Activated naive CD8-positive, alpha-beta T cell treated with anti-CD3 and anti-CD28 coated beads for 36 hours (primary cell): ENCODE measurements at regions not wholly inside any gene's neighbourhood (a gene's known extent, or its start where the extent isn't known, plus 50 kb on each side); places are given as distances from the start of the nearest gene placed in this dataset.

ENCODE experiments used
- DNase-seq: peaks from one replicate; pipeline ENCODE4 v3.0.0; 2021
- H3K27ac Mint-ChIP-seq: one replicate; pipeline ENCODE4 v1.8.0; 2022; ENCODE audit warnings: mild to moderate bottlenecking, moderate library complexity, mixed read lengths
- H3K27me3 Mint-ChIP-seq: one replicate; pipeline ENCODE4 v1.8.0; 2022; ENCODE audit warnings: mild to moderate bottlenecking, mixed read lengths
- H3K36me3 Mint-ChIP-seq: one replicate; pipeline ENCODE4 v1.8.0; 2021; ENCODE audit warnings: mild to moderate bottlenecking, mixed read lengths
- H3K4me1 Mint-ChIP-seq: one replicate; pipeline ENCODE4 v1.8.0; 2021; ENCODE audit warnings: mixed read lengths
- H3K4me3 Mint-ChIP-seq: one replicate; pipeline ENCODE4 v1.8.0; 2022; ENCODE audit warnings: mild to moderate bottlenecking, moderate library complexity, mixed read lengths
- H3K9me3 Mint-ChIP-seq: one replicate; pipeline ENCODE4 v1.8.0; 2022; ENCODE audit warnings: mixed read lengths

- Mint-ChIP-seq H3K27me3 (no peaks in the 10 kb centered on the region), H3K4me3 (no peak overlapping the region), H3K4me1 (peaks cover 2% of the 10 kb centered on the region), H3K9me3 (no peaks in the 10 kb centered on the region), H3K27ac (peak overlapping the region; percentile 44), H3K36me3 (peaks cover 11% of the 10 kb centered on the region)
- peak; percentile 33 for DNase-seq
Measured at GRCh38 chr12:19572920-19573558, 133.7 kb downstream of the AEBP2 start.

GRCh38 chr12:19573866-19574265 lies 134.6 kb downstream of the AEBP2 start:
- Mint-ChIP-seq H3K4me1 (peaks cover 2% of the 10 kb centered on the region), H3K27ac (no peak overlapping the region), H3K9me3 (no peaks in the 10 kb centered on the region), H3K4me3 (no peak overlapping the region), H3K36me3 (peaks cover 11% of the 10 kb centered on the region), H3K27me3 (no peaks in the 10 kb centered on the region)
- no peak for DNase-seq

- no peaks in the 10 kb centered on the region for H3K9me3 Mint-ChIP-seq
- no peak overlapping the region for H3K4me3 Mint-ChIP-seq
- DNase-seq: no peak
- H3K27me3 Mint-ChIP-seq: no peaks in the 10 kb centered on the region
- H3K36me3 Mint-ChIP-seq: peaks cover 10% of the 10 kb centered on the region
- H3K4me1 Mint-ChIP-seq: peaks cover 2% of the 10 kb centered on the region
- no peak overlapping the region for H3K27ac Mint-ChIP-seq
Measured at GRCh38 chr12:19574601-19575000, 135.3 kb downstream of the AEBP2 start.

GRCh38 chr12:19575337-19576243 lies 136.3 kb downstream of the AEBP2 start:
- Mint-ChIP-seq H3K9me3 (no peaks in the 10 kb centered on the region), H3K4me3 (no peak overlapping the region), H3K36me3 (peaks cover 14% of the 10 kb centered on the region)

GRCh38 chr12:19576506-19577280 lies 137.4 kb downstream of the AEBP2 start:
- DNase-seq: no peak
- peaks cover 2% of the 10 kb centered on the region for H3K4me1 Mint-ChIP-seq
- H3K27ac Mint-ChIP-seq: no peak overlapping the region
- H3K9me3 Mint-ChIP-seq: peaks cover 3% of the 10 kb centered on the region
- no peaks in the 10 kb centered on the region for H3K27me3 Mint-ChIP-seq
- H3K4me3 Mint-ChIP-seq: no peak overlapping the region
- H3K36me3 Mint-ChIP-seq: peaks cover 14% of the 10 kb centered on the region

More at GRCh38 chr12:19575337-19576243, 136.3 kb downstream of the AEBP2 start:
- DNase-seq: no peak
- H3K27me3 Mint-ChIP-seq: no peaks in the 10 kb centered on the region
- no peak overlapping the region for H3K27ac Mint-ChIP-seq
- H3K4me1 Mint-ChIP-seq: peaks cover 2% of the 10 kb centered on the region

DNA sequence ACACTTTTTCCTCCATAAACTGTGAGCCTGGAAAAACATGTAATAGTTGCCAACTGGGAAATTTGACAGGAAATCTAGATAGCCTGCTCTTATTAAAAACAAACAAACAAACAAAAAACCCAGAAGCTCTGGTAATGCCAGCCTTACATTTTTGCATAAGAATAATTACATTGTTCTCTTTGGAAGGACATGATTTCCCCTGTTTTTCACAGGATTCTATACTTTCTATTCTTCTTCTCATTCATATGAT lies 137.9 kb downstream of the AEBP2 start:
- Mint-ChIP-seq H3K27me3 (no peaks in the 10 kb centered on the region), H3K36me3 (peaks cover 16% of the 10 kb centered on the region), H3K4me3 (no peak overlapping the region), H3K9me3 (peaks cover 5% of the 10 kb centered on the region), H3K27ac (no peak overlapping the region), H3K4me1 (peaks cover 2% of the 10 kb centered on the region)
- DNase-seq: no peak

- H3K27me3 Mint-ChIP-seq: no peaks in the 10 kb centered on the region
- DNase-seq: no peak
- no peak overlapping the region for H3K27ac Mint-ChIP-seq
Measured at GRCh38 chr12:19584732-19585131, 145.4 kb downstream of the AEBP2 start.

GRCh38 chr12:19588951-19589350 lies 149.7 kb downstream of the AEBP2 start:
- Mint-ChIP-seq H3K4me3 (no peak overlapping the region), H3K4me1 (no peaks in the 10 kb centered on the region), H3K9me3 (peaks cover 14% of the 10 kb centered on the region), H3K36me3 (peaks cover 17% of the 10 kb centered on the region), H3K27ac (no peak overlapping the region), H3K27me3 (no peaks in the 10 kb centered on the region)
- DNase-seq: no peak

More at GRCh38 chr12:19584732-19585131, 145.4 kb downstream of the AEBP2 start:
- Mint-ChIP-seq H3K4me1 (no peaks in the 10 kb centered on the region), H3K4me3 (no peak overlapping the region), H3K36me3 (peaks cover 42% of the 10 kb centered on the region), H3K9me3 (peaks cover 28% of the 10 kb centered on the region)

- no peaks in the 10 kb centered on the region for H3K9me3 Mint-ChIP-seq
- peaks cover under 1% of the 10 kb centered on the region for H3K36me3 Mint-ChIP-seq
- no peak overlapping the region for H3K4me3 Mint-ChIP-seq
- H3K27ac Mint-ChIP-seq: no peak overlapping the region
- no peaks in the 10 kb centered on the region for H3K4me1 Mint-ChIP-seq
- H3K27me3 Mint-ChIP-seq: no peaks in the 10 kb centered on the region
- no peak for DNase-seq
Measured at GRCh38 chr12:19591951-19592350, 152.7 kb downstream of the AEBP2 start.

GRCh38 chr12:19596434-19597166 lies 157.3 kb downstream of the AEBP2 start:
- no peaks in the 10 kb centered on the region for H3K4me1 Mint-ChIP-seq
- no peaks in the 10 kb centered on the region for H3K9me3 Mint-ChIP-seq
- H3K27ac Mint-ChIP-seq: no peak overlapping the region
- no peak overlapping the region for H3K4me3 Mint-ChIP-seq
- no peaks in the 10 kb centered on the region for H3K27me3 Mint-ChIP-seq
- H3K36me3 Mint-ChIP-seq: no peaks in the 10 kb centered on the region
- DNase-seq: no peak

DNA sequence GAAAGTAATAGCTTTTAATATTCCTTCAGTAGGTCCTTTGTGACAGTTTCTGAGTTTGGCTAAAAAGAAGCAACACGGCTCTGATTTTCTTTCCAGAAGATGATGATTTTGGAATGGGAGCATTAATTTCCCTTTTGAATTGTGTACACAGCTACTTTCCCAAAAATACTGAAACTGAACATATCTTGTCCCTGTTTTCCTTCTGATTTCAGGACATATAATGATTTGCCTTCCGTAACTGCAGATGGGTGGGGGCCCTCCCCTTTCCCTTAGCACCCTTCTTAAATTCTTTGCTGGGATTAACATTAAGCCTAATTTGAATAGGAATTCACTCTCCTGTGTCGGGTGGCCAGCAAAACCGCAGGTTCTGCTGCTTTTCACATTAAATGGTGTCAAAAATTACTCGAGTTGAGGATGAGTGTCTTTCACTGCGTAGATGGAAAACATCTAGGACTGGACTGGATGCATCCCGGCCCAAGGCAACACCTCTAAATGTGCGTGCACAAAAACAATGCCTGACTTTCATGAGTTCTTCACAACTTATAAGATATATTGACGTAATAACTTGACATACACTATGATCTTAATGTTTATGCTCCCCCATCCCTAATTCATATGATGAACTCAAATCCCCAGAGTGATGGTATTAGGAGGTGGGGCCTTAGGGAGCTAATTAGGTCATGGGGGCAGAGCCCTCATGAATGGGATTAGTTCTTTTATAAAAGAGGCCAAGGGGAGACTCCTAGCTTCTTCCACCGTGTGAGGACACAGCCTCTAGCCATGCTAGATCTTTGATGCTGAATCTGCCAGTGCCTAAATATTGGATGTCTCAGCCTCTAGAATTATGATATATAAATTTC lies 158.1 kb downstream of the AEBP2 start:
- Mint-ChIP-seq H3K9me3 (no peaks in the 10 kb centered on the region), H3K27ac (no peak overlapping the region), H3K4me3 (no peak overlapping the region), H3K4me1 (no peaks in the 10 kb centered on the region), H3K36me3 (no peaks in the 10 kb centered on the region), H3K27me3 (no peaks in the 10 kb centered on the region)
- no peak for DNase-seq

DNA sequence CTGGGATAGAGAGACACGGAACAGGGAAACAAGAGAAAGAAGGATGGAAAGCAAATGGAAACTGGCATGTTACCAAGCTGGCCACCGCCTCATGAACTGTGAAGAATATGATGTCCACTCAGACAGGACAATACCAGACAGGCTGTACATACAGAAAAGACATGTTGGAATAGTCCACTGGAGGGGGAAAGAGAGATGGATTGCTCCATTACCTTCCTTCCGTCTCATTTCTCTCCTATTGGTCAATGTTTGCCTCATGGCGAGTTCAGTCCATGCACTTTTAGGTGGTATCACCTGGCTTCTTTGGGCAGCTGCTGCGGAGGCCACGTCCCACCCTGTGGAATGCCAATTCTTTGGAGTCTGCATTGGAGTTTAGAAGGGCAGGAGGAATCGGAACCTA lies 166.4 kb downstream of the AEBP2 start:
- no peak overlapping the region for H3K4me3 Mint-ChIP-seq
- no peak overlapping the region for H3K27ac Mint-ChIP-seq
- no peaks in the 10 kb centered on the region for H3K27me3 Mint-ChIP-seq
- H3K36me3 Mint-ChIP-seq: peaks cover 7% of the 10 kb centered on the region
- no peak for DNase-seq
- no peaks in the 10 kb centered on the region for H3K4me1 Mint-ChIP-seq
- H3K9me3 Mint-ChIP-seq: peaks cover 4% of the 10 kb centered on the region

- Mint-ChIP-seq H3K4me3 (no peak overlapping the region), H3K9me3 (peaks cover 8% of the 10 kb centered on the region), H3K27me3 (no peaks in the 10 kb centered on the region), H3K27ac (no peak overlapping the region), H3K36me3 (peaks cover 14% of the 10 kb centered on the region), H3K4me1 (no peaks in the 10 kb centered on the region)
- no peak for DNase-seq
Measured at GRCh38 chr12:19608039-19608438, 168.7 kb downstream of the AEBP2 start.

GRCh38 chr12:19613051-19613535 lies 173.8 kb downstream of the AEBP2 start:
- peaks cover 8% of the 10 kb centered on the region for H3K4me1 Mint-ChIP-seq
- H3K36me3 Mint-ChIP-seq: peaks cover 9% of the 10 kb centered on the region
- peaks cover 4% of the 10 kb centered on the region for H3K9me3 Mint-ChIP-seq
- no peaks in the 10 kb centered on the region for H3K27me3 Mint-ChIP-seq
- H3K4me3 Mint-ChIP-seq: no peak overlapping the region
- H3K27ac Mint-ChIP-seq: no peak overlapping the region
- no peak for DNase-seq
